ENCODE measurements at regions not wholly inside any gene's neighbourhood (a gene's known extent, or its start where the extent isn't known, plus 50 kb on each side); places are given as distances from the start of the nearest gene placed in this dataset.

- no peak for TF ChIP-seq REST (IDR thresholded peaks at IDR 0.05; ENCODE audit: insufficient read depth in 1 of 2, low read depth in 2 of 2, low read length in 2 of 2)
- no peak for TF ChIP-seq FOXP2 (optimal IDR thresholded peaks at IDR 0.05; ENCODE audit: borderline replicate concordance, extremely low read depth, extremely low read length, insufficient read depth)
- no peak for TF ChIP-seq TAF1 (IDR thresholded peaks at IDR 0.05; ENCODE audit: borderline replicate concordance, insufficient read depth, low read length)
- no peak for TF ChIP-seq SIN3A (IDR thresholded peaks at IDR 0.05; ENCODE audit: borderline replicate concordance, insufficient read depth, low read length)
- TF ChIP-seq POLR2AphosphoS5 (IDR thresholded peaks at IDR 0.05; ENCODE audit: low read depth, low read length): no peak
Measured at GRCh38 chr3:117531078-117531767, 821.6 kb downstream of the TUSC7 start.

GRCh38 chr3:117532268-117532667 is 822.7 kb downstream of the TUSC7 start:
- TF ChIP-seq FOXP2 (optimal IDR thresholded peaks at IDR 0.05; ENCODE audit: borderline replicate concordance, extremely low read depth, extremely low read length, insufficient read depth): no peak
- TF ChIP-seq SIN3A (IDR thresholded peaks at IDR 0.05; ENCODE audit: borderline replicate concordance, insufficient read depth, low read length): no peak
- no peak for TF ChIP-seq TAF1 (IDR thresholded peaks at IDR 0.05; ENCODE audit: borderline replicate concordance, insufficient read depth, low read length)
- TF ChIP-seq REST (IDR thresholded peaks at IDR 0.05; ENCODE audit: insufficient read depth in 1 of 2, low read depth in 2 of 2, low read length in 2 of 2): no peak
- TF ChIP-seq POLR2AphosphoS5 (IDR thresholded peaks at IDR 0.05; ENCODE audit: low read depth, low read length): no peak

GRCh38 chr3:117534138-117534537 is 824.6 kb downstream of the TUSC7 start:
- TF ChIP-seq TAF1 (IDR thresholded peaks at IDR 0.05; ENCODE audit: borderline replicate concordance, insufficient read depth, low read length) (no peak), REST (IDR thresholded peaks at IDR 0.05; ENCODE audit: insufficient read depth in 1 of 2, low read depth in 2 of 2, low read length in 2 of 2) (no peak), FOXP2 (optimal IDR thresholded peaks at IDR 0.05; ENCODE audit: borderline replicate concordance, extremely low read depth, extremely low read length, insufficient read depth) (no peak), POLR2AphosphoS5 (IDR thresholded peaks at IDR 0.05; ENCODE audit: low read depth, low read length) (no peak), SIN3A (IDR thresholded peaks at IDR 0.05; ENCODE audit: borderline replicate concordance, insufficient read depth, low read length) (no peak)

GRCh38 chr3:117536006-117536405 is 826.4 kb downstream of the TUSC7 start:
- TF ChIP-seq FOXP2 (optimal IDR thresholded peaks at IDR 0.05; ENCODE audit: borderline replicate concordance, extremely low read depth, extremely low read length, insufficient read depth): no peak
- no peak for TF ChIP-seq SIN3A (IDR thresholded peaks at IDR 0.05; ENCODE audit: borderline replicate concordance, insufficient read depth, low read length)
- TF ChIP-seq POLR2AphosphoS5 (IDR thresholded peaks at IDR 0.05; ENCODE audit: low read depth, low read length): no peak
- no peak for TF ChIP-seq REST (IDR thresholded peaks at IDR 0.05; ENCODE audit: insufficient read depth in 1 of 2, low read depth in 2 of 2, low read length in 2 of 2)
- no peak for TF ChIP-seq TAF1 (IDR thresholded peaks at IDR 0.05; ENCODE audit: borderline replicate concordance, insufficient read depth, low read length)

All from PFSK-1 (cell line).